ENCODE measurements at regions not wholly inside any gene's neighbourhood (a gene's known extent, or its start where the extent isn't known, plus 50 kb on each side); places are given as distances from the start of the nearest gene placed in this dataset.

GRCh38 chr17:70329721-70330120 is 160.4 kb downstream of the KCNJ2 start:
- TF ChIP-seq, protein P1, sequence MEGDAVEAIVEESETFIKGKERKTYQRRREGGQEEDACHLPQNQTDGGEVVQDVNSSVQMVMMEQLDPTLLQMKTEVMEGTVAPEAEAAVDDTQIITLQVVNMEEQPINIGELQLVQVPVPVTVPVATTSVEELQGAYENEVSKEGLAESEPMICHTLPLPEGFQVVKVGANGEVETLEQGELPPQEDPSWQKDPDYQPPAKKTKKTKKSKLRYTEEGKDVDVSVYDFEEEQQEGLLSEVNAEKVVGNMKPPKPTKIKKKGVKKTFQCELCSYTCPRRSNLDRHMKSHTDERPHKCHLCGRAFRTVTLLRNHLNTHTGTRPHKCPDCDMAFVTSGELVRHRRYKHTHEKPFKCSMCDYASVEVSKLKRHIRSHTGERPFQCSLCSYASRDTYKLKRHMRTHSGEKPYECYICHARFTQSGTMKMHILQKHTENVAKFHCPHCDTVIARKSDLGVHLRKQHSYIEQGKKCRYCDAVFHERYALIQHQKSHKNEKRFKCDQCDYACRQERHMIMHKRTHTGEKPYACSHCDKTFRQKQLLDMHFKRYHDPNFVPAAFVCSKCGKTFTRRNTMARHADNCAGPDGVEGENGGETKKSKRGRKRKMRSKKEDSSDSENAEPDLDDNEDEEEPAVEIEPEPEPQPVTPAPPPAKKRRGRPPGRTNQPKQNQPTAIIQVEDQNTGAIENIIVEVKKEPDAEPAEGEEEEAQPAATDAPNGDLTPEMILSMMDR (IDR thresholded peaks at IDR 0.05) = no peak
- no peak for TF ChIP-seq POLR2A (IDR thresholded peaks at IDR 0.05)

Data from uterus (tissue), 2 donors.